D721Med (cell line): ENCODE measurements at regions not wholly inside any gene's neighbourhood (a gene's known extent, or its start where the extent isn't known, plus 50 kb on each side); places are given as distances from the start of the nearest gene placed in this dataset.

Experiments
- DNase-seq: peaks from one replicate; pipeline ENCODE4 v3.0.0; 2011; ENCODE audit warnings: low spot score; ENCODE audit not compliant: insufficient read length
- FAIRE-seq: peaks from 2 replicates; lab custom pipeline; 2011; peaks lifted over from hg19 to GRCh38; lab: Jason Lieb, UNC
- CTCF ChIP-seq: IDR thresholded peaks from 2 replicates; pipeline ENCODE4 v1.5.1; 2012; ENCODE audit warnings: mild to moderate bottlenecking, control low read depth; ENCODE audit not compliant: insufficient read depth; ENCODE audit errors: missing control alignments

- no peak for FAIRE-seq
- DNase-seq = no peak
- peak; percentile 55 for TF ChIP-seq CTCF
Measured at GRCh38 chr21:26715878-26716506, 129.2 kb downstream of the ADAMTS1 start.

GRCh38 chr21:26715116-26715515 is 130.1 kb downstream of the ADAMTS1 start:
- FAIRE-seq (no peak), DNase-seq (no peak)
- no peak for TF ChIP-seq CTCF

- TF ChIP-seq CTCF = no peak
Measured at GRCh38 chr21:26710155-26710554, 135.1 kb downstream of the ADAMTS1 start.

GRCh38 chr21:26709090-26709489 is 136.0 kb upstream of the CYYR1 start:
- DNase-seq = no peak
- FAIRE-seq = no peak
- TF ChIP-seq CTCF = no peak

More at GRCh38 chr21:26710155-26710554, 135.1 kb downstream of the ADAMTS1 start:
- no peak for DNase-seq
- FAIRE-seq = no peak

GRCh38 chr21:26708223-26708800 is 135.2 kb upstream of the CYYR1 start:
- FAIRE-seq = no peak
- DNase-seq = no peak
- no peak for TF ChIP-seq CTCF

- no peak for FAIRE-seq
Measured at GRCh38 chr21:26707246-26707645, 134.2 kb upstream of the CYYR1 start.

More at GRCh38 chr21:26707246-26707645, 134.2 kb upstream of the CYYR1 start:
- no peak for TF ChIP-seq CTCF
- DNase-seq = no peak
